ENCODE measurements at regions not wholly inside any gene's neighbourhood (a gene's known extent, or its start where the extent isn't known, plus 50 kb on each side); places are given as distances from the start of the nearest gene placed in this dataset.

GRCh38 chr20:57794600-57795341 lies 85.0 kb upstream of the PMEPA1 start:
- no peak for DNase-seq

DNA sequence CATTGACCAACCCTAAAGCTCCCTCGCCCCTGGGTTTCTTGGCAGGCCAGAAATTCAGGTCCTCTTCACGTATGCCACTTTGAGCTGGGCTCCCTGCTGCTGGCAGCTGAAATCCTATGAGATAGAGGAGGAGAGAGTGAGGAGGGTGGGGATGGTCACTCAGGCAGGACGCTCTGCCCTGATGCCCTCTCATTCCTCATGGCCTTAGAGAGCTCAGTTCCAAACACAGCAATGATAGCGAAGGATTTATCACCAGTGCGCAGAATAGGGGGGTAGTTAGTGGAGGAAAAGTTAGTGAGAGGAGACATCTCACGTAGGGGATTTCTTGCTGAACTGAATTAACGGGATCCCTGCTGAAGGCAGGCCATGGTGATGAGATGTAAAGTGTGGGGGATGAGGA lies 84.2 kb upstream of the PMEPA1 start:
- no peak for DNase-seq

- DNase-seq, result no peak
These were observed 83.6 kb upstream of the PMEPA1 start for GRCh38 chr20:57793421-57793820.

DNA sequence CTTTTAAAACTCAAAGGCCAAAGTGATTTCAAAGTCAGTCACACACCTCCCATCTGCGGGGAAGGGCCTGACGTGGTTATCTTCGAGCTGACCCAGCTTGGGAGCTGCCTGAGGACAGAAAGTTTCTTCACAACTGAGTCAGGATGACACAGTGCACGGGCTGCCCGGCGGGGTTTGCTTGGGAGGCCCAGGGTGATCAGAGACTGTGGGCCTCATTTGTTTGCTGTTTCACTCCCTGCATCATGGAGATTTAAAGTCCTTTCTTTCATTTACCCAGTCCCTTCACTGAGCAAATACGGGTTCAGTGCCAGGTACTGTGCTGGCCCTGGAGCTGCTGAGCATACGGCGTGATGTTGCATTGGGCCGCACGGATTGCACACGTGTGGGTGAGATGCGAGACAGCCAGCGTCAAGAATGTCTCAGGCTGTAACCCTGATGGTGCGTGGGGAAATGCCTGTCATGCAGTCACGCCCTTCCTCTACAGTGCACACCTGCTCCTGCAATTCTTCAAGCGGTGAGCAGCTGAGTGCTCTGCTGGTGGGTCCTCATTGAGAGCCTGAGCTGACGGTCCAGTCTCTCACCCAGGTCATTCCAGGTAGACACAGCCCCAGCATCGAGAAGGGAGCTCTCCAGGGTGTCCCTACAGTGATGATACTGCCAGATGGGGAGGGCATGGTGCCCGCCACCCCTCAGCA lies 82.7 kb upstream of the PMEPA1 start:
- DNase-seq, result no peak

DNA sequence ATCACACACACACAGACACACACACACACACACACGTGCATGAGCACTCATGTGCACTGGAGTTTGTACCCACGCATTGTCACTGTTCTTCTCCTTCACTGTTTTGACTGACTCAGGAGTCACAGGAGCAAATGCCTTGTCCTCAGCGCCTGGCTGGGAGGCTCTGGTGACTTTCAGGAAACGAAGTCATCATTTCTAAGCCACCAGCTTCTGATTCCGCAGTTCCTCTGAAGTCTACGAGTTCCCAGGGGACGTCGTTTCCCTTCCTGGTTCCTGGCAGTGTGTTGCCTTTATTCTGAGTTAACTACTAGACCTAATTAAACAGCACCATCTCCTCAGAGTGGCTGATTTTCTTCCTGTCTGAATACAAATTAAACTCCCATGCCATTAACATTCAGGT lies 82.2 kb upstream of the PMEPA1 start:
- DNase-seq, result no peak

- DNase-seq, result no peak
These were observed 81.6 kb upstream of the PMEPA1 start for GRCh38 chr20:57791178-57791962.

DNA sequence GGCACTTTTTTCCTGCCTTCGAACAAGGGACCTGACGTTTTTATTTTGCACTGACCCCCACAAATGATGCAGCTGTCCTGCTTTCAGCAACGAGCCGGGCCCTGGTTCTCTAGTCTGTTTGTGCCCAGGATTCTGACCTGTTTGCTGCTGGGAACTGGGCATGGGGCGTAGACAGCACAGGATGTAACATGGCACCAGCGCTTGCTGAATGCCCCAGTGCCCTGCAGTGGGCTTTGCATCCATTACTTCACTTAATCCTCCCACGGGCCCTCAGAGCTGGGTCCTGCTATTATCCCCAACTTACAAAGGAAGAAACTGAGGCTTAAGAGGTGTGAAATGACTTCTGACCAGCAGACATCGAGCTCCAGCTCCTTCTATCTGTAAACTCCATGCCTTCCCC lies 80.4 kb upstream of the PMEPA1 start:
- DNase-seq, result no peak

GRCh38 chr20:57788936-57789613 lies 79.3 kb upstream of the PMEPA1 start:
- DNase-seq, result no peak

GRCh38 chr20:57787990-57788781 lies 78.4 kb upstream of the PMEPA1 start:
- DNase-seq, result no peak

GRCh38 chr20:57787151-57787989 lies 77.6 kb upstream of the PMEPA1 start:
- DNase-seq, result no peak

GRCh38 chr20:57786304-57786932 lies 76.6 kb upstream of the PMEPA1 start:
- DNase-seq, result no peak

- no peak for DNase-seq
These were observed 75.9 kb upstream of the PMEPA1 start for GRCh38 chr20:57785720-57786119.

- DNase-seq, result no peak
These were observed 75.2 kb upstream of the PMEPA1 start for GRCh38 chr20:57785061-57785460.

GRCh38 chr20:57783956-57784837 lies 74.4 kb upstream of the PMEPA1 start:
- DNase-seq, result no peak

DNA sequence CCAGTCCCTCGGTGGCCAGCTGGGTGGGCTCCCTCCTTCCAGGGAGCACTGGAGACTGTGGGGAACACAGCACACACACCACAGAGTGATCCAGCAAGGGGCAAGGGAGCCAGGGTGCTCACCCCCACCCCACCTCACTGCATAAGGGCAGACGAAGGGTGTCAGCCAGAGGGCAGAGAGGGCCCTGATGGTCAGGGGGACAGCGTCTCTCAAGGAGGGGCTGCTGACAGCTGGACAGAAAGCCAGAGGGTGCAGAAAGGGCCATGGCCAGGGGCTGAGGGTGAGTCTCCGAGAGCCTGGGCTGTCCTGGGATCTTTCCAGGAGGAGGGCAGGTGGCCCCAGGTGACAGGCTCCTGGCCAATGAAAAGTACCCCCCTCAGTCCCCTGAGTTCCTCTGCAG lies 73.4 kb upstream of the PMEPA1 start:
- no peak for DNase-seq

- no peak for DNase-seq
These were observed 72.8 kb upstream of the PMEPA1 start for GRCh38 chr20:57782631-57783041.

GRCh38 chr20:57781901-57782300 lies 72.1 kb upstream of the PMEPA1 start:
- DNase-seq, result no peak

GRCh38 chr20:57780906-57781305 lies 71.1 kb upstream of the PMEPA1 start:
- DNase-seq, result no peak

DNA sequence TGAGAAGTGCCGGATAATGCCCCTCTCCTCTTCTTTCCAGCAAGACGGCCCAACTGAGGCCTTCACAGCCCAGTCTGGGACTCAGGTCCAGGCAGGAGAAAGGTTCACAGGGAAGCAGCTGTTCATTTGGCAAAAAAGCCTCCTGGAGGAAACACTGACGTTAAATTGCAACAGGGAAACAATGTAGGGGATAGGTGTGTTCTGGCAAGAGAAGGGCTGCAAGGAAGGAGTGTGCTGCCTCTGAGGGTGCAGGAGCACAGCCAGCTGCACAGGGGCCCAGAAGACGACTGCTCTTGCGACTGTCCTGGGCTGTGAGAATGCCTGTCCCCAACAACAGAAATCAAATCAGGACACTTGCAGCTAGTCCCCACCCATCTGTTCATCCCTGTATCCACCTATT lies 70.6 kb upstream of the PMEPA1 start:
- DNase-seq, result no peak

All from NCI-H2029 treated with DMSO at 0.1 percent for 48 hours (cell line).